Sigmoid colon (tissue), 4 donors: ENCODE measurements at regions not wholly inside any gene's neighbourhood (a gene's known extent, or its start where the extent isn't known, plus 50 kb on each side); places are given as distances from the start of the nearest gene placed in this dataset.

ENCODE experiments used
- POLR2A ChIP-seq, 2 donors: fragments of 450-650 bp; IDR thresholded peaks; one replicate each; pipeline ENCODE4 v1.6.1; 2016; ENCODE audit warnings: antibody characterized with exemption in 2 of 2, mild to moderate bottlenecking in 2 of 2, moderate library complexity in 2 of 2
- POLR2AphosphoS5 ChIP-seq, 4 donors: sonication (generic); formaldehyde crosslinking; IDR thresholded peaks; one replicate each; pipeline ENCODE4 v1.6.1; 2017; ENCODE audit warnings: antibody characterized with exemption in 4 of 4
- TF ChIP-seq, protein P1 (sequence below), 4 experiments: fragments of 450-650 bp in 3 of 4; fragments of 200-600 bp in 1 of 4; IDR thresholded peaks; one replicate each; pipeline ENCODE4 v1.5.1; 2016 to 2019; ENCODE audit warnings: antibody characterized with exemption in 4 of 4, mild to moderate bottlenecking in 3 of 4, moderate library complexity in 2 of 4

DNA sequence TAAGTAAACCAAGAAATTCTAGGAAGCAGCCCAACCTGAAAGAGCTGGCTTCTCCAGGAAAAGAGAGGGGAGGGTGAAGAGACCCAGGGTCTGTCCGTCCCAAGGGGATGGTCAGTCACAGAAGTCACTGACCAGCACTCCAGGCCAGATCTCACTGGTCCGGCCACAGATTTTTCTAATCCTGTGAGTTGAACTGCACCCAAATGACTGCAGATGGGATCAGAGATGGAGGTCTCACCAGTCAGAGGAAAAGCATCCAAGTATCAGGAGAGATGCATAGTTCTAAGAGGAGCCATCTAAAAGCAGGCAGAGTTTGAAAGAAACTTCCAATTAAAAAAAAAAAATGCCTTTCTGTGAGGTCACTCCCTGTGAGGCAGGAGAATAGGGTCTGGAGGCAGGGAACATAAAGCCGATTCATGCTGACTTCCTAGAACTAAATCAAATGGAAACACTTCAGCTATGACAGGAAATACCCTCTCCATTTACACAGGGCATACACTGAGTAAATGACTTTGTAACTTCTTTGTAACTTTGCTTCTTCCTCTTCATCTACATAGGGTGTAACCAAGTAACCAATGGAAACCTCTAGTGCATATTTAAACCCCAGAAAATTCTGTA lies 144.5 kb downstream of the CCDC34 start:
- TF ChIP-seq, protein P1, sequence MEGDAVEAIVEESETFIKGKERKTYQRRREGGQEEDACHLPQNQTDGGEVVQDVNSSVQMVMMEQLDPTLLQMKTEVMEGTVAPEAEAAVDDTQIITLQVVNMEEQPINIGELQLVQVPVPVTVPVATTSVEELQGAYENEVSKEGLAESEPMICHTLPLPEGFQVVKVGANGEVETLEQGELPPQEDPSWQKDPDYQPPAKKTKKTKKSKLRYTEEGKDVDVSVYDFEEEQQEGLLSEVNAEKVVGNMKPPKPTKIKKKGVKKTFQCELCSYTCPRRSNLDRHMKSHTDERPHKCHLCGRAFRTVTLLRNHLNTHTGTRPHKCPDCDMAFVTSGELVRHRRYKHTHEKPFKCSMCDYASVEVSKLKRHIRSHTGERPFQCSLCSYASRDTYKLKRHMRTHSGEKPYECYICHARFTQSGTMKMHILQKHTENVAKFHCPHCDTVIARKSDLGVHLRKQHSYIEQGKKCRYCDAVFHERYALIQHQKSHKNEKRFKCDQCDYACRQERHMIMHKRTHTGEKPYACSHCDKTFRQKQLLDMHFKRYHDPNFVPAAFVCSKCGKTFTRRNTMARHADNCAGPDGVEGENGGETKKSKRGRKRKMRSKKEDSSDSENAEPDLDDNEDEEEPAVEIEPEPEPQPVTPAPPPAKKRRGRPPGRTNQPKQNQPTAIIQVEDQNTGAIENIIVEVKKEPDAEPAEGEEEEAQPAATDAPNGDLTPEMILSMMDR (IDR thresholded peaks at IDR 0.05), result no peak
- TF ChIP-seq POLR2A (IDR thresholded peaks at IDR 0.05), result no peak
- TF ChIP-seq POLR2AphosphoS5 (IDR thresholded peaks at IDR 0.05), result no peak
